Renal pelvis (tissue), 1 donor: ENCODE measurements at regions not wholly inside any gene's neighbourhood (a gene's known extent, or its start where the extent isn't known, plus 50 kb on each side); places are given as distances from the start of the nearest gene placed in this dataset.

Experiments
- DNase-seq: peaks from one replicate; pipeline ENCODE4 v3.0.0-alpha.2; 2013

- DNase-seq: no peak
Measured at GRCh38 chr16:85401370-85401916, 211.7 kb upstream of the GSE1 start.

- no peak for DNase-seq
Measured at GRCh38 chr16:85401917-85402766, 211.0 kb upstream of the GSE1 start.

GRCh38 chr16:85402910-85403692, 210.0 kb upstream of the GSE1 start:
- DNase-seq: no peak

GRCh38 chr16:85403693-85404092, 209.4 kb upstream of the GSE1 start:
- DNase-seq: no peak

GRCh38 chr16:85412911-85413520, 200.1 kb upstream of the GSE1 start:
- DNase-seq: no peak

GRCh38 chr16:85413691-85414663, 199.1 kb upstream of the GSE1 start:
- DNase-seq: no peak

- no peak for DNase-seq
Measured at GRCh38 chr16:85415196-85416090, 197.7 kb upstream of the GSE1 start.

- DNase-seq: no peak
Measured at GRCh38 chr16:85416228-85417109, 196.7 kb upstream of the GSE1 start.

- DNase-seq: no peak
Measured at GRCh38 chr16:85417156-85417860, 195.8 kb upstream of the GSE1 start.

GRCh38 chr16:85418978-85419491, 194.1 kb upstream of the GSE1 start:
- no peak for DNase-seq

GRCh38 chr16:85419503-85420408, 193.4 kb upstream of the GSE1 start:
- no peak for DNase-seq

- DNase-seq: no peak
Measured at GRCh38 chr16:85420501-85421337, 192.4 kb upstream of the GSE1 start.

GRCh38 chr16:85421338-85422195, 191.6 kb upstream of the GSE1 start:
- no peak for DNase-seq

GRCh38 chr16:85422196-85422631, 190.9 kb upstream of the GSE1 start:
- no peak for DNase-seq
